Mucosa of descending colon (tissue), 3 donors: ENCODE measurements at regions not wholly inside any gene's neighbourhood (a gene's known extent, or its start where the extent isn't known, plus 50 kb on each side); places are given as distances from the start of the nearest gene placed in this dataset.
A peak's percentile ranks its signal among the peaks of the same experiment; 100 is the strongest.

ENCODE experiments used
- ATAC-seq: fragments of 200-7000 bp; cut with Tn5 transposase; one replicate; pipeline ENCODE4 v1.9.1; 2020; ENCODE audit warnings: mild to moderate bottlenecking, moderate library complexity
- DNase-seq, 3 donors: peaks; one replicate each; pipeline ENCODE4 v3.0.0-alpha.2; 2020
- H3K36me3 ChIP-seq: fragments of 200-600 bp; one replicate; pipeline ENCODE4 v1.8.0; 2021; ENCODE audit warnings: low read depth, mild to moderate bottlenecking
- H3K4me1 ChIP-seq: fragments of 200-600 bp; one replicate; pipeline ENCODE4 v1.8.0; 2021; ENCODE audit warnings: low read depth, mild to moderate bottlenecking
- H3K4me3 ChIP-seq: fragments of 200-600 bp; one replicate; pipeline ENCODE4 v1.8.0; 2021; ENCODE audit warnings: mild to moderate bottlenecking
- H3K9me3 ChIP-seq: fragments of 200-600 bp; one replicate; pipeline ENCODE4 v1.8.0; 2021; ENCODE audit warnings: mild to moderate bottlenecking
- CTCF ChIP-seq: fragments of 200-600 bp; IDR thresholded peaks from one replicate; pipeline ENCODE4 v1.8.0; 2022; ENCODE audit warnings: antibody characterized with exemption, mild to moderate bottlenecking
- intact Hi-C, 2 donors: fragments of 100-400 bp; cut with DNase I in 1 of 2; cut with micrococcal nuclease in 1 of 2; formaldehyde crosslinking; loops; one replicate each; pipeline versions ENCODE4 v1.11.0 to v1.11.1; 2022; cut with DNase I, micrococcal nuclease
- donor health status: DM: no; HTN: no; CAD: no; lungs with moderate emphysema.
- donor health status: DM: no; HTN: no; CAD: no.
- donor health status: DM: no; HTN: yes; CAD: no.

GRCh38 chr2:220224691-220225543 lies 597.5 kb downstream of the SLC4A3 start:
- H3K9me3 ChIP-seq, result no peaks in the 10 kb centered on the region
- ATAC-seq (no peak), DNase-seq (no peak)
- no peak overlapping the region for H3K4me3 ChIP-seq
- intact Hi-C loops, result no loop called here
- no peaks in the 10 kb centered on the region for H3K4me1 ChIP-seq
- TF ChIP-seq CTCF, result no peak
- H3K36me3 ChIP-seq, result no peaks in the 10 kb centered on the region

GRCh38 chr2:220226076-220226475 lies 598.6 kb downstream of the SLC4A3 start:
- intact Hi-C loops, result no loop called here
- no peak for DNase-seq
- ATAC-seq, result no peak
- TF ChIP-seq CTCF, result no peak
- H3K4me3 ChIP-seq, result no peak overlapping the region
- no peaks in the 10 kb centered on the region for H3K4me1 ChIP-seq
- H3K36me3 ChIP-seq, result no peaks in the 10 kb centered on the region
- no peaks in the 10 kb centered on the region for H3K9me3 ChIP-seq

GRCh38 chr2:220226546-220226945 lies 599.1 kb downstream of the SLC4A3 start:
- TF ChIP-seq CTCF, result no peak
- no peak for ATAC-seq
- Histone ChIP-seq H3K36me3 (no peaks in the 10 kb centered on the region), H3K9me3 (no peaks in the 10 kb centered on the region), H3K4me3 (no peak overlapping the region), H3K4me1 (no peaks in the 10 kb centered on the region)
- intact Hi-C loops, result no loop called here
- no peak for DNase-seq

GRCh38 chr2:220227266-220227920 lies 600.0 kb downstream of the SLC4A3 start:
- Histone ChIP-seq H3K4me3 (no peak overlapping the region), H3K36me3 (no peaks in the 10 kb centered on the region), H3K4me1 (no peaks in the 10 kb centered on the region), H3K9me3 (no peaks in the 10 kb centered on the region)
- intact Hi-C loops, result no loop called here
- TF ChIP-seq CTCF, result no peak
- ATAC-seq, result no peak
- no peak for DNase-seq

GRCh38 chr2:220228310-220229006 lies 601.0 kb downstream of the SLC4A3 start:
- intact Hi-C loops, result no loop called here
- DNase-seq (no peak), ATAC-seq (peak; percentile 31)
- Histone ChIP-seq H3K4me3 (no peak overlapping the region), H3K4me1 (no peaks in the 10 kb centered on the region), H3K36me3 (no peaks in the 10 kb centered on the region), H3K9me3 (no peaks in the 10 kb centered on the region)
- no peak for TF ChIP-seq CTCF
